Loucy (cell line): ENCODE measurements at regions not wholly inside any gene's neighbourhood (a gene's known extent, or its start where the extent isn't known, plus 50 kb on each side); places are given as distances from the start of the nearest gene placed in this dataset.

ENCODE experiments used
- CTCF ChIP-seq: fragments of 200-600 bp; sonication (generic); conservative IDR thresholded peaks from 2 replicates; pipeline ENCODE4 v1.5.1; 2014; ENCODE audit warnings: mild to moderate bottlenecking, antibody characterized with exemption, low read length
- EZH2phosphoT487 ChIP-seq: fragments of 200-600 bp; IDR thresholded peaks from 2 replicates; pipeline ENCODE4 v1.6.1; 2018; ENCODE audit warnings: antibody characterized with exemption, mild to moderate bottlenecking, moderate library complexity, borderline replicate concordance

- TF ChIP-seq CTCF (no peak), EZH2phosphoT487 (no peak)
Measured at GRCh38 chr20:53738945-53739798, 145.5 kb upstream of the ZNF217 start.
